Liver (tissue), 8 donors: ENCODE measurements at regions not wholly inside any gene's neighbourhood (a gene's known extent, or its start where the extent isn't known, plus 50 kb on each side); places are given as distances from the start of the nearest gene placed in this dataset.

Source experiments
- DNase-seq: peaks from one replicate; pipeline ENCODE4 v3.0.0-alpha.2; 2017; ENCODE audit warnings: low spot score
- H3K27ac ChIP-seq, 2 donors: one replicate each; pipeline ENCODE4 v1.7.0; 2013; ENCODE audit warnings: inconsistent platforms in 2 of 2, low read length in 2 of 2, control low read depth in 1 of 2, low read depth in 1 of 2, mild to moderate bottlenecking in 1 of 2
- H3K27me3 ChIP-seq, 4 donors: one replicate each; pipeline versions ENCODE4 v1.6.1 to v1.7.0; 2013; ENCODE audit warnings: low read length in 3 of 4, inconsistent platforms in 1 of 4, mild to moderate bottlenecking in 1 of 4, moderate library complexity in 1 of 4; ENCODE audit not compliant: control insufficient read depth in 4 of 4, insufficient read depth in 4 of 4
- H3K36me3 ChIP-seq, 4 donors: one replicate each; pipeline versions ENCODE4 v1.6.1 to v1.7.0; 2013; ENCODE audit warnings: low read length in 3 of 4, mild to moderate bottlenecking in 3 of 4, low read depth in 1 of 4, moderate library complexity in 1 of 4; ENCODE audit not compliant: control insufficient read depth in 4 of 4, insufficient read depth in 3 of 4
- H3K4me1 ChIP-seq, 4 donors: one replicate each; pipeline versions ENCODE4 v1.6.1 to v1.7.0; 2013; ENCODE audit warnings: low read length in 3 of 4, mild to moderate bottlenecking in 3 of 4, moderate library complexity in 1 of 4; ENCODE audit not compliant: control insufficient read depth in 4 of 4, insufficient read depth in 4 of 4
- H3K4me3 ChIP-seq, 3 donors: one replicate each; pipeline versions ENCODE4 v1.6.1 to v1.7.0; 2013; ENCODE audit warnings: low read length in 3 of 3, control low read depth in 1 of 3, low read depth in 1 of 3, mild to moderate bottlenecking in 1 of 3
- H3K9ac ChIP-seq, 2 donors: one replicate each; pipeline ENCODE4 v1.7.0; 2013; ENCODE audit warnings: low read length in 2 of 2, mild to moderate bottlenecking in 2 of 2, moderate library complexity in 2 of 2, control low read depth in 1 of 2, low read depth in 1 of 2
- H3K9me3 ChIP-seq, 4 donors: one replicate each; pipeline versions ENCODE4 v1.6.1 to v1.7.0; 2013; ENCODE audit warnings: low read length in 3 of 4; ENCODE audit not compliant: control insufficient read depth in 4 of 4
- ATF3 ChIP-seq: IDR thresholded peaks from 2 replicates; pipeline ENCODE4 v1.6.1; 2016; ENCODE audit warnings: antibody characterized with exemption
- CTCF ChIP-seq: fragments of 150-350 bp; IDR thresholded peaks from 2 replicates; pipeline ENCODE4 v1.5.1; 2017; ENCODE audit warnings: improper control_type of control experiment, low read depth, low read length; ENCODE audit not compliant: missing input control
- EGR1 ChIP-seq, 2 donors: IDR thresholded peaks; 2 replicates each; pipeline ENCODE4 v1.6.1; 2016 to 2018; ENCODE audit warnings: antibody characterized with exemption in 2 of 2, low read depth in 2 of 2
- FOXA1 ChIP-seq: IDR thresholded peaks from 2 replicates; pipeline ENCODE4 v1.6.1; 2016; ENCODE audit warnings: antibody characterized with exemption
- FOXA2 ChIP-seq: IDR thresholded peaks from 2 replicates; pipeline ENCODE4 v1.6.1; 2016; ENCODE audit warnings: antibody characterized with exemption
- HNF4A ChIP-seq, 2 donors: conservative IDR thresholded peaks; 2 replicates each; pipeline ENCODE4 v1.6.1; 2016; ENCODE audit warnings: antibody characterized with exemption in 2 of 2, mild to moderate bottlenecking in 2 of 2
- JUND ChIP-seq, 2 donors: IDR thresholded peaks; 2 replicates each; pipeline ENCODE4 v1.6.1; 2016; ENCODE audit warnings: antibody characterized with exemption in 2 of 2
- MAX ChIP-seq: IDR thresholded peaks from 2 replicates; pipeline ENCODE4 v1.6.1; 2016; ENCODE audit warnings: antibody characterized with exemption
- NR2F2 ChIP-seq: IDR thresholded peaks from 2 replicates; pipeline ENCODE4 v1.6.1; 2016; ENCODE audit warnings: antibody characterized with exemption
- RAD21 ChIP-seq, 2 donors: IDR thresholded peaks; 2 replicates each; pipeline ENCODE4 v1.6.1; 2016; ENCODE audit warnings: antibody characterized with exemption in 2 of 2, mild to moderate bottlenecking in 2 of 2
- REST ChIP-seq: IDR thresholded peaks from 2 replicates; pipeline ENCODE4 v1.6.1; 2016; ENCODE audit warnings: antibody characterized with exemption, mild to moderate bottlenecking
- RXRA ChIP-seq, 2 donors: IDR thresholded peaks; 2 replicates each; pipeline ENCODE4 v1.6.1; 2017 to 2018; ENCODE audit warnings: antibody characterized with exemption in 2 of 2, mild to moderate bottlenecking in 1 of 2
- YY1 ChIP-seq: IDR thresholded peaks from 2 replicates; pipeline ENCODE4 v1.6.1; 2016; ENCODE audit warnings: antibody characterized with exemption, mild to moderate bottlenecking
- WGBS: extraction: QIAGEN DNeasy Blood & Tissue Kit; methylation state at CpG from one replicate; pipeline ENCODE4 v1.1.7; 2013; 5-methylcytosine and 5-hydroxymethylcytosine counted together
- donor health status: healthy.
- donor health status: healthy.
- donor health status: healthy.
- donor health status: healthy.
- donor health status: healthy.

GRCh38 chr4:101699441-101700124, 90.9 kb upstream of the BANK1 start:
- DNase-seq: no peak
- Histone ChIP-seq H3K9me3 (peaks cover 0 to 2% (median 0%) of the 10 kb centered on the region in 4 donors), H3K4me1 (no peaks in the 10 kb centered on the region), H3K4me3 (no peak overlapping the region), H3K27me3 (no peaks in the 10 kb centered on the region), H3K27ac (no peak overlapping the region), H3K36me3 (no peaks in the 10 kb centered on the region), H3K9ac (no peak overlapping the region)
- WGBS: 71% methylated on average over 8 of the region's 8 CpGs
- TF ChIP-seq NR2F2 (no peak), EGR1 (IDR thresholded peaks at IDR 0.05; ENCODE audit: low read depth in 2 of 2) (no peak), RAD21 (IDR thresholded peaks at IDR 0.05) (no peak), JUND (IDR thresholded peaks at IDR 0.05) (no peak), HNF4A (conservative IDR thresholded peaks at IDR 0.05) (no peak)

- Histone ChIP-seq H3K4me1 (no peaks in the 10 kb centered on the region), H3K27ac (no peak overlapping the region), H3K9me3 (peaks cover 0 to 2% (median 0%) of the 10 kb centered on the region in 4 donors), H3K27me3 (no peaks in the 10 kb centered on the region), H3K9ac (no peak overlapping the region), H3K4me3 (no peak overlapping the region), H3K36me3 (no peaks in the 10 kb centered on the region)
- 94% methylated on average over 1 of the region's 1 CpG for WGBS
- no peak for DNase-seq
- TF ChIP-seq HNF4A (conservative IDR thresholded peaks at IDR 0.05) (no peak), NR2F2 (no peak), MAX (no peak), ATF3 (no peak), EGR1 (IDR thresholded peaks at IDR 0.05; ENCODE audit: low read depth in 2 of 2) (no peak), CTCF (no peak), FOXA2 (no peak), REST (no peak), YY1 (no peak), FOXA1 (no peak), JUND (IDR thresholded peaks at IDR 0.05) (no peak), RXRA (IDR thresholded peaks at IDR 0.05) (no peak)
These were observed 93.3 kb upstream of the BANK1 start for GRCh38 chr4:101697266-101697665.
